ENCODE measurements at regions not wholly inside any gene's neighbourhood (a gene's known extent, or its start where the extent isn't known, plus 50 kb on each side); places are given as distances from the start of the nearest gene placed in this dataset.
"Not testable (repeated sequence)": the region's sequence is repeated elsewhere in the genome, so short reads cannot be mapped to it uniquely, and the experiment has no call there.

DNA sequence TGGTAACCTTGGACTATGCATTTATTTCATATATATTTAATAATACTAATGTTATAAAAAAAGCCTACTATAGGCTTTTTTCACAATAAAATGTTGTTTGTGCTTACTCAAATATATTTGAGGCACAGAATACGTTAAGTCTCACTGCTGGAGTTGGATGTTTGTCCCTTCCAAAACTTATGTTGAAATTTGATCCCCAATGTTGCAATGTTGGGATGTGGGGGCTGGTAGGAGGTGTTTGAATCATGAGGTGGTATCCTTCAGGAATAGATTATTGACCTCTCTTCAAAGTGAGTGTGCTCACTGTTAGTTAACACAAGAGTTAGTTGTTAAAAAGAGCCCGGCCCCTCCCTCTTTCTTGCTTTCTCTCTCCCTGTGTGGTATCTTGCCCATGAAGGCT lies 1295.9 kb downstream of the JRKL start:
- DNase-seq (ENCODE audit: low spot score) = no peak

DNA sequence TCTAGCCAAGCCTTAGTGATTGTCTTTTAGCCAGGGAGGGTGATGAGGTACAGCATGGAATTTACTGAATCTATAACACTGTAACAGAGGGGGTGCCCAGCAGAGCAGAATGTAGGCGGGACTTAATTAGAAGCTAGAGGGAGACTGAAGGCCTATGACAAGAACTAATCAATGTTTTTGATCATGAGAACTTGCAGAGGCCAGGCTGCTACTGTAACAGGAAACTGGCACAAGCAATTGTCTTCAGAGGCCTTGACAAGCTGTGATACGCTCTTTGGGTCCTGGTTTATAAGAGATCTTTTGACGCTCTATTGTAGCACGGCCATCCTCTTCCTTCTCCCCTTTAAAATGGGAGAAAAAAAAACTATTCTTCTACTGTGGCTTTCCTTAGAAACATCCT lies 1297.3 kb downstream of the JRKL start:
- no peak for DNase-seq (ENCODE audit: low spot score)

DNA sequence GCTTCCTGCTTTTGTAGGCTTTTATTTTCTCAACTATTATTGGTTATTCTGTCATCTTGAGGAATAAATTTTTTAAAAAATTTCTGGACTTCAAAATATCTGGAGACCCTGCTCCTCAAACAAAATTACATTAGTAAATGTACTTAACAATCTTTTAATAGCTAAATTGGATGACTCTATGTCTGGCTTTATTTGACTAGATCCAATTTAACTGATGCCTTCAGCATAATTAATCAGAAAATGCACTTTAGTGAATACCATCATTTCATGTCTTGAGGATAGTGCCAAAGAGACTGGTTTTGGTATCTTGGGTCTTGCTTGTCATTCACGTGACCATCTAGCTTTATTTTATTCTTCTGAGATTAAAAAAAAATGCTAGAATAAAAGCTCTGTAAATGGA lies 1301.2 kb downstream of the JRKL start:
- no peak for DNase-seq (ENCODE audit: low spot score)

DNA sequence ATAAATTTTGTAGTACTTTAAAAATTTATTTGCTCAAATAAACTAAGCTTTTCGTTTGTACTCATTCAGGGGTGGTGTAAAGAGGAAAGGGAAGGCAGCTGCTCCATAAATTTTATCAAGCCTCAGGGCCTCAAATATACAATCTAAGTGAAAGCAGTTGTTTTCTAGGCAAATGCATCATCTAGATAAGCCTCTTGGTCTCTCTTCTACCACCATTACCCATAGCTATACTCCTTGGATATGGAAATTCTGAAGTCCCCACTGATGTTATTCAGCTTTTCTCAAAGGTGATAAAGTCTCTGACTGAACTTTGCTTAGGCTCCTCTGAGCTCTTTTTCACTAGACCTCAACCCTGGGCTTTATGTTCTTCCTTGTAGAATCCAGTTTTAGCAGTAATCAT lies 1313.1 kb downstream of the JRKL start:
- DNase-seq (ENCODE audit: low spot score) = no peak

DNA sequence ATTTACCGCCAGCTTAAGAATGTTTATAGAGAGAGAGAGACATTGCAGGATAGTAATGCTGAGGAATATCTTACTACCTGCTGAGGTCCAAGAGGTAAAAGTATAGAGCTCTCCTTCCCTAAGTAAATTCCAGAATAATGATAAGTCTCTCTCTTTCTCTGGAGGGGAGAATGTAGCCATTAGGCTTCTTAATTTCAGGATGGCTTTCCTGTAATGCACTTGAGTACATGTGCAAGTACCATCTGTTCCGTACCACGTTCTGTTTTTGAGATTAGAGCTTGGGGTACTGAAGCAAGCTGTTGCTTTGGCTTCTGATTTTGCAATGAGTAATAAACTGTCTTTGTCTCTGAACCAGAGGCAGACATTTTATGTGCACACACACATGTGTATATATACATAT lies 1314.0 kb downstream of the JRKL start:
- no peak for DNase-seq (ENCODE audit: low spot score)

DNA sequence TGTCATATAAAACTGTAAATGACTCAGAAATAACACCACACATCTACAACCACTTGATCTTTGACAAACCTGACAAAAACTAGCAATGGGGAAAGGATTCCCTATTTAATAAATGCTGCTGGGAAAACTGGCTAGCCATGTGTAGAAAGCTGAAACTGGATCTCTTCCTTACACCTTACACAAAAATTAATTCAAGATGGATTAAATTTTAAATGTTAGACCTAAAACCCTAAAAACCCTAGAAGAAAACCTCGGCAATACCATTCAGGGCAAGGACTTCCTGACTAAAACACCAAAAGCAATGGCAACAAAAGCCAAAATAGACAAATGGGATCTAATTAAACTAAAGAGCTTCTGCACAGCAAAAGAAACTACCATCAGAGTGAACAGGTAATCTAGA lies 1315.3 kb upstream of the CNTN5 start:
- not testable (repeated sequence) for DNase-seq (ENCODE audit: low spot score)

DNA sequence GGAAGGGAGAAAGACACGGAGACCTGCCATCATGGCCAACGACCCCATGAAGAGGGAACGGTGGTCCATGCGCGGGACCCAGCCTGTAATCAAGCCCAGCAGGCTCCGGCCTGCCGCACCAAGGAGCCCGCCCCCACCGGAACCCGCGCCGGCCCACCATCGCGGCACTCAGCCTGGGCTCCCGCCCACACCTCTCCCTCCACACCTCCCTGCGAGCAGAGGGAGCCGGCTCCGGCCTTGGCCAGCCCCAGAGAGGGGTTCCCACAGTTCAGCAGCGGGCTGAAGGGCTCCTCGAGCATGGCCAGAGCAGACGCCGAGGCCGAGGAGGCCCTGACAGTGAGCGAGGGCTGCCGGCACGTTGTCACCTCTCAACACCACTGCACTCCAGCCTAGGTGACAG lies 1302.8 kb upstream of the CNTN5 start:
- DNase-seq (ENCODE audit: low spot score) = no peak

DNA sequence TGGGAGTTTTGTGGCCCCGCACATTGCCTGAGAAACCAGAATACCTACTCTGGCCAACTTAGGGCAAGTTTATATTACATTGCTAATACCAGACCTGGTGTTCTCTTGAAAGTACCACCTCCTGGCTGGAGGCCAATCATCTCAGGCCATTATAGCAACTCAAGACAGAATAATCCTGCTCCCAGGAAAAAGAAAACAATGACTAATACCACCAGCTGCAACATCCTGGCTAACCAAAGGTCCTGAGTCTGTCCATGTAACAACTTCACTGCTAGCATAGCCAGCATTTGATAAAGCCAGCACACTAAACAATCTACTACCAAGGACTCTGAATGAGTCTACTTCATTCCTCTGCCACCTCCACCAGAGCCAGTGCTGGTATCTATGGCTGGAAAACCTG lies 1298.7 kb upstream of the CNTN5 start:
- no peak for DNase-seq (ENCODE audit: low spot score)

DNA sequence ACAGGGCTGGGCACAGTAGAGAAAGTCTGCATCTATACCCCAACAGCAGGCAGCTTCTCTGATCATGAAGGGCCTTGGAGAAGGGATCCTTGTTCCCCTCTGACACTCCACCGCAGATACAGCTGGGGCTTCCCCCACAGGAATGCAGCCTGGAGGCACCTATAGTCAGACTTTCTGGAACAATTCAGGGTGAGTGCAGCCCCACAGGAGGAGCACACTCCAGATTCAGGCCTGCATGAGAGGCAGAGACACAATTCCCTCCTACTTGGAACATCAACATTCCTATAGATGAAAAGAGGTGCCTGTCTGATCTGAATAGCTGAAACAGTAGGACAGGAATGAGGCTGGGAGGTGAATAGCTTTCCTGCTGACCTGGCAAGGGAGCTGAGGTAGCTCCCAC lies 1298.0 kb upstream of the CNTN5 start:
- DNase-seq (ENCODE audit: low spot score) = no peak

DNA sequence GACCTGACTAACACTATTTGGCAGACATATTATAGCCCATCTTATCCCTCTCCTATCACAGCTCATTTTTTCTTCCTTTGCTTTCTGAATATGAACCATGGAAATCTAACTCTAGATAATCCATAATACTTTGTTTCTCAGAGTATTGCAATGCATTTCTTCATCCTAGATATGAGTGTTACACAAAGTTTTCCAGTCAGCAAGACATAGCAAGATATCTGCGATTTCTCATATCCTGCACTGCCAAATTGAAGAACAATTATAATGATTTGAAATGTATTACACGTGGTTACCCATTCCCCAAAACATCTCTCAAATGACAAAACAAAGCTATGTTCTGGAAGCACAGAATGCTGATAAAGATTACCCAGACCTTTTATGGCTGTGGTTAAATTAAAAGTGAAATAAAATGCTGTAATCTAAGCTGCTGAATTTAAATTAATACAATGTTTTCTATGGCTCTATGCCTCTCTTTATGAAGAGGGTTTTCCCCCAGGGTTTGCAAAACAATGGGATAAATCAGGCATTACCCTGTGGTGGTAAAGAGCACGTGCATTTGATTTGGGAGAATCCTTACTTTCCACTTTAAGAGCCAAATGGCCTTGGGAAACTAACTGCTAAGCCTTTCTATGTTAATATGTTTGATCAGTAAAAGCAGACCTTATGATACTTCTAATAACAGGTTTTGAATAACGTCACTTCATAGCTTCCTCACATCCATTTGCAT lies 1291.0 kb upstream of the CNTN5 start:
- no peak for DNase-seq (ENCODE audit: low spot score)

DNA sequence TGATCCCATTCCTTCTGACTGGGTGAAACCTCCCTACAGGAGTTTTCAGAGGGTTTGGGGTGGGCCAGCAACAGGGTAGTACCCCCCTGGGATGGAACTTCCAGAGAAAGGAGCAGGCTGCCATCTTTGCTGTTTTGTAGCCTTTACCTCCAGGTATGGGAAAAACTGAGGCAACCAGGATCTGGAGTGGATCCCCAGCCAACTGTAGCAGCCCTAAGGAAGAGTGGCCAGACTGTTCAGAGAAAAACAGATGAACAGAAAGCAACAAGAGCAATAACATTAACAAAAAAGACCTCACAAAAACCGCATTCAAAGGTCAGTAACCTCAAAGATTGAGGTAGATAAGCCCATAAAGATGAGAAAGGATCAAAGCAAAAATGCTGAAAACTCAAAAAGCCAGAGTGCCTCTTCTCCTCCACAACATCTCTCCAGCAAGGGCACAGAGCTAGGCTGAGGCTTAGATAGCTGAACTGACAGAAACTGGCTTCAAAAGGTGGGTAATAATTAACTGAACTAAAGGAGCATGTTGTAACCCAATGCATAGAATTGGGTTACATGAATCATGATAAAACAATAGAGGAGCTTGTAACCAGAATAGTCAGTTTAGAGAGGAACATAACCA lies 1288.6 kb upstream of the CNTN5 start:
- no peak for DNase-seq (ENCODE audit: low spot score)

DNA sequence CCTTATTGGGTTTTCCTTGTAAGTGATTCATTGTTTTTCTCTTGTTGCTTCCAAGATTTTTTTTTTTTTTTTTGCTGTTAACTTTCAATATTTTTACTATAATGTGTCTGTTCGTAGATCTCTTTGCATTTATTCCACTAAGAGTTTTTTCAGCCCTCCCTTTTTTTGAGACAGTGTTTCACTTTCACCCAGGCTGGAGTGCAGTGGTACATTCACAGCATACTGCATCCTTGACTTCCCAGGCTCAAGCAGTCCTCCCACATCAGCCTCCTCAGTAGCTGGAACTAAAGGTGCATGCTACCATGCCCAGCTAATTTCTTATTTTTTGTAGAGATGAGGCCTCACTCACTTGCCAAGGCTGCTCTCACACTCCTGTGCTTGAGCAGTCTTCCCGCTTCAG lies 1282.0 kb upstream of the CNTN5 start:
- DNase-seq (ENCODE audit: low spot score) = no peak

DNA sequence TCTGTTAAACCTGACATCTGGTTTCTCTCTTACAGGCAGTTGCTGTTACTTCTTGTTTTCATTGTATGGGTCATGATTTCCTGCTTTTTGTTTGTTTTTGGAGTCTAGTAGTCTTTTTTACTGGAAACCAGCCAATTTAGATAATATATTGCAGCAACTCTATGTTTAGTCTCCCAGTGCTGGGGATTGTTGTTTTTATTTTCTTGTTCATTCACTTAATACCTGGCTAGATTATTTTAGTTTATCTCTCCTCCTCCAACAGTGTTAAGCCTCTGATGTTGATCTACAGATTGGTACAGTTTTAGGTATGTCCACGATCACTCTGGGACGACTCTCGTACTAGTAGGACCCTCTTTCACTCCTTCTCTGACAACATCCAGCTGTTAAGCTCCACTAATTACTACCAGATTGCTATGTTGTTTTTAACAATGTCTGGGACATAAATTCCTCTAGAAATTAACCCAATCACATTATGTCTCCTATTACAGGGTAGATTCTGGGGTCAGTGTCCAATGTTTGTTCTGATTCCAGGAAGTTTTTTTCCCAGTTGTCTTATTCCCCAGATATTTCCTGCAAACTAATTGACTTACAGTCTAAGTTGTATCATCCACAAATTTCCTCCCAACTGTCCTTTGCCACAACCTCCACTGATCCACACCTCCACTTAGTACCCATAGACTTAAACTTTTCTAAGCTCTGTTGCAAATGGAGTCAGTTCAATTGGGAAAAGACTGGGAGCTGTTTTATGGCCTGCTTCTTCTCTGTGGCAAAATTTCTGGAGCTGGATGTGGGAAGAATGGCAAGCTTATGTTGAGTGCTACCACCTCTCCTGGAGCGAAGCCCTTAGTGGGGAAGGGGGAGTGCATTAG lies 1280.6 kb upstream of the CNTN5 start:
- DNase-seq (ENCODE audit: low spot score) = no peak

DNA sequence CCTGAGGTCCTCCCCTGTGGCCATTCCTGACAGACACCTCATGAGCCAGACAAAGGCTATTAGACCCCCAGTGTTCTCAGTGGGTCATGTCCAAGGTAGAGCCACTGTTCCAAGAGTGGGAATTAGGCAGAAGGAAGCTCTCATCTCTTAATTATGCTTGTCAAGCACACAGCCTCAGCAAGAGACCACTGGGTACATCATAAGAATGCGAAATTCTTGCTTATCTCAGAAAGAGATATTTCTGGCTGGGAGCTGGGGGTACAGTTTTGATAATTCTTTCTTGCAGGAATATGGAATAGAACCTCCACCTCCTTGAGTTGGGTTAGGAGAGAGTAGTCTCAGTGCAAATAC lies 1280.0 kb upstream of the CNTN5 start:
- DNase-seq (ENCODE audit: low spot score) = no peak

DNA sequence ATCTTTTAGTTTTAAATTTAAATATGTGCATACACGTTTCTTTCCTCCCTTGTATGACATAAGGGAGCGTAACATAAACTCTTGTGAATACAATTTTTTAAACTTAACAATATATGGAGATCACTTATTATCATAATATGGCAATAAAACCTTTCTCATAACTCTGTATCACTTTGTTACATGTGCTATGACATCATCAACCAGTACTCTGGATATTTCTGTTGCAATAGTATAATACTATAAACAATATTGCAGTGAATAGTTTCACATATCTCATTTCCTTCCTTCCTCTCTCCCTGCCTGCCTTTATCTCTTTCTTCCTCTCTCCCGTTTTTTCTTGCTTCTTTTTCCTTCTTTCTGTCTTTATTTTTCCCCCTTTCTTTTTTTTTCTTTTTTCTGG lies 1278.0 kb upstream of the CNTN5 start:
- no peak for DNase-seq (ENCODE audit: low spot score)

DNA sequence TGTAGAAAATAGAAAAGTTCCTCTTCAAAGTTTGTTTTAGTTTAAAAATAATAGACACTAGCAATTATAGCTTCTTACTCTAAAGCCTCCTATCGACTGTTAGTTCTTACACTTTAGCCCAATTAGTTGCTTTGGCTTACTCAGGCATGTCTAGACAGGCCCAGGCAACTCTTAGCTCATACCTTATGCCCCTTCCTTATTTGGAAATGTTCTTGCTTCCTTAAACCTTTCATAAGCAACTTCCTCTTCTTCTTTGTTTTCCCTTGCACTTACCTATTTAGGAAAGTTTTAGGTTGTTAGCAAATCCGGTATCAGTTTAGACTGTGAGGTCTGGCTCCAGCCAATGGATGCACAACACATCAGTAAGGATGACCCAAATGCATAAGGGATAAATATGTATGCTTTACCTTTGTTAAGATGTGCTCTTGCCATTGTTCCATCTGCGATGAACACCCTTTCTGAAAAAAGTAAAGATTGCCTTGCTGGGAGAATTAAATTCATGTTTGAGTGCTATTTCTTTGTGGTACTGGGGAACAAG lies 1277.5 kb upstream of the CNTN5 start:
- no peak for DNase-seq (ENCODE audit: low spot score)

DNA sequence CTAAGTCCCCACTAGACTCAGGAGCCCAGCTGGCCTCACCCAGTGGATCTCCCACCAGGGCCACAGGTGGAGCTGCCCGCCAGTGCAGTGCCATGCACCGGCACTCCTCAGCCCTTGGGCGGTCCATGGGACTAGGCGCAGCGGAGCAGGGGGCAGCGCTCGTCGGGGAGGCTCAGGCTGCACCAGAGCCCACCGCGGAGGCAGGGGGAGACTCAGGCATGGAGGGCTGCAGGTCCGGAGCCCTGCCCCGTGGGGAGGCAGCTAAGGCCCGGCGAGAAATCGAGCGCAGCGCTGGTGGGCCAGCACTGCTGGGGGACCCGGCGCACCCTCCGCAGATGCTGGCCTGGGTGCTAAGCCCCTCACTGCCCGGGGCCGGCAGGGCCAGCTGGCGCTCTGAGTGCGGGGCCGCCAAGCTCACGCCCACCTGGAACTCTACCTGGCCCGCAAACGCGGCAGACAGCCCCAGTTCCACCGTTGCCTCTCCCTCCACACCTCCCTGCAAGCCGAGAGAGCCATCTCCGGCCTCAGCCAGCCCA lies 1275.2 kb upstream of the CNTN5 start:
- no peak for DNase-seq (ENCODE audit: low spot score)

DNA sequence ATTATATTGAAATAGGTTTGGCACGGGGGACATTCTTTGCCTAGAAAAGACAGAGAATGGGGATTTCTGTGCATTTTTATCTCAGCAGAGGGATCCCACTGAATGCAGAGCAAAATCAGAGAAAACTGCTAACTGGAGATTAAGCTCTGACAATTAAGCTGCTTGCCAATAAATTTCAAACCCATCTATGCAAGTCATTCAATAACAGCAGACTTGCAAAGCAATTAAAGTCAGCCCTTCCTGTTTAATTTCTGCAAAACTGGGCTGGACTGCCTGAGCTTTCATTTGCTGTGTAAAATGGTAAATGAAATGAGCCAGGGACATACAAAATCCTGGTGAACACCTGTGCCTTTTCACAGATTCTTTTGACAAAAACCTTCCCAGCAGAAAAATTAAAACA lies 1273.9 kb upstream of the CNTN5 start:
- DNase-seq (ENCODE audit: low spot score) = no peak

DNA sequence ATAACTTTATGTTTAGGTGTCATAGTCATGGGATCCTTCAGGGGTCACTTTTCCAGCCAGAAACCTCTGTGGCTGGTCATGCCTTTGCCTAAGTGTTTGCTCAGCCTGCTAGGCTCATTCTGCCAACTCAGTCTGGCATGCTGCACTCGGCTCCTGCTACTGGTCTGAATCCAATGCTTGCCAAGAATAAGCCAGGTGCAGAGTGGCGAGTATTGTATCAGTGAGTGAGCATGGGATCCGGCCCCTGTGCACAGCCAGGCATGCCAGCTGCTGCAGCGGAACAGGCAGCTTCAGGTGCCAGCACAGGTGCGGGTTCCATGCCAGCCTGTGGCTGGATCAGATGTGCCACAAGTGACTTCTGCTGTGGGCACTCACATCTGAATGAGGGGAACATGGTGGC lies 1269.3 kb upstream of the CNTN5 start:
- DNase-seq (ENCODE audit: low spot score) = no peak

DNA sequence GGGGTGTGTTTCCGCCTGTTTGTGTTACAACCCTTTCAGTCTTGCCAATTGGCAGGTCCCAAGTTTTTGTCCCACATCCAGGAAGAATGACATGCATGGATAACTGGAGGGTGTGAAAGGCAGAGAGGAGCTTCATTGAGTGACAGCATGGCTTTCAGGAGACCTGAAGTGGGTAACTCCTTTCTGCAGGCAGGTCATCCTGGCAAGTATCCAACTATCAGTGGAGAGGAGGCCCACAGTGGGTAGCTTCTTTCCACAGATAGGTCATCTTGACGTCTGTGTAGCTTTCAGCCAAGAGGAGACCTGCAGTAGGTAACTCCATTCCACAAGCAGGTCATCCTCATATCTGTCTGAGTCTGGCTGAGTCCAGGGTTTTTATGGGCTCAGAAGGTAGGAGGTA lies 1268.8 kb upstream of the CNTN5 start:
- DNase-seq (ENCODE audit: low spot score) = no peak

DNA sequence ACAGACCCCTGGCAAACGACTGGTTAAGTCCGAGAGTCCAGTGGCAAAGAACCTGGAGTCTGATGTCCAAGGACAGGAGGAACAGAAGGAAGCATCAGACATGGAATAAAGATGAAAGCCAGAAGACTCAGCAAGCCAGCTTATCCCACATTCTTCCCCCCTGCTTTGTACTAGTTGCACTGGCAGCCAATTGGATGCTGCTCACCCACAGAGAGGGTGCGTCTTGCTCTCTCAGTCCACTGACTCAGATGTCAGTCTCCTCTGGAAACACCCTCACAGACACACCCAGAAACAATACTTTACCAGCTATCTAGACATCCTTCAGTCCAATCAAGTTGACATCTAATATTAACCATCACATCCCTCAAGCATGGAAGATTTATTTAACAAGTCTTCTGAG lies 1265.8 kb upstream of the CNTN5 start:
- DNase-seq (ENCODE audit: low spot score) = no peak

DNA sequence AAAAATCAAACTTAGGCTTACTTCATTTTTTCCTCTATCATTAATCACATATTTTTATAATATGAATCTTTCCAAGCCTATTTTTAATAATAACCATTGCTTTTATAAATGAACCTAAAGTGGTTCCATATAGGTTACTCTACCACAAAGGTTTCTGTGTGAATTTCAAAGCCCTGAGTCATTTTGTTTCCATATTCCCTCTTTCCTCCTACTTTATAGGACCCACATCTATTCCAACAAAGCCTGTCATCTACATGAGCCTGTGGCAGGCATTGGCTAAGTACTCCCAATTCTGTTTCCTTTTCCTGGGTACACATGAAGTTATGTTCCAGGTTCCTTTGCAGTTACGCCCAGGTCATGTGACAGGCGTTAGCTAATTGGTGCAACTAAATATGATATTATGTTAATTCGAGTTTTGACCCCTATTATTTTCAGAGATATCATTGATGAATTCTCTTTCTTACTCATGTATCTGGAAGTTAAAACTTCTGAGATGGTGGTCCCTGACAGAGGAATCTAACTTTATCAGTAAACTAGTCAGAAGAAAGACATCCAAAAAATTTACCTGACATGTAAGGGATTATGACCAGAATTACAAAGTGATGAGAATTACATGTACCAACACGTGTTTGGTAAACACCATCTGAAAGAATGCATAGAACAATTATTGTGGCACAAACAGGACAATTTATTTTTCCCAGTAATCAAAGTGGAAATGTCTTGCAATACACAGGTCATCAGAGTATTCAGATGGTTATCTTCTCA lies 1264.0 kb upstream of the CNTN5 start:
- no peak for DNase-seq (ENCODE audit: low spot score)
